ENCODE measurements at regions not wholly inside any gene's neighbourhood (a gene's known extent, or its start where the extent isn't known, plus 50 kb on each side); places are given as distances from the start of the nearest gene placed in this dataset.

DNA sequence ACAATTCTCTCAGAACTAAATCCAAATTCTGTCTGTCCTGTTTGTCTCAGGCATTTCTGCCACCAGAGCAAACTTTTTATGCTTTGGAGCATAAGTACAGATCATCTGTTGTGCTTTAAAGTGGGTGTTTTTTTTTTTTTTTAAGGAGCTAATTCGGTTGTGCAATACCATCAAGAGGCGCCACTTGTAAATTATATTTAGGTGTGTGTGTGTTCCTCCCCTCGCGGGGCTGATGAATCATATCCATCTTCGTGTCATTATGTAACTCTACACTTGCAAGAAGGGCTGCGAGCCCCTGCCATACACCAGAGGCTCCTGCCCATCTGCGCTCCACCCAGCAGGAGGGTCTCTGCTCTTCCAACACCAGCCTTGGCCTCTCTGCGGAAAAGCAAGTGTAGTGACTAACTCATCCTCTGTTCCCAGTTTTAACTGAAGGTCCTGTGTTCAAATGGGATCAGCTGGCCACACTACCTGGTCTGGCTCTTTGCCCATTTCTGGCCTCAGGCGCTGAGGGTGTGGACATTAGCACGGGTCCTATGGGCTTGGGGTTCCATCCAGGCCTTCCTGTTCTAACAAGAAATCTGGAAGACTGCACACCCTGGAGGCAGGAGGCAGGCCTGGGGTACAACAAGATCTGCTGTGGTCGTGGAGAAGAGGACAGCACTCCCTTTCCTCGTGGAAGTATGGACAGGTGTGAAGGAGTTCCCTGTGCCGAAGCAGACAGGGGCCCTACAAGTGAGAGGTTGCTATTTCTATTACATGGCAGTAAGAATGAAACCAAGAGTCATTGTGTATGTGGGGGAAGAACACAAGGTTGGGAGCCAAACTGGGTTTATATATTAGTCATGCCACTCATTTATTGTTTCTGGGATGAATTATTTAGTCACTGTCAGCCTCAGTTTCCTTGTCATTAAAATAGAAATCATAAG is 96.1 kb upstream of the MBNL2 start:
- TF ChIP-seq, protein P1, sequence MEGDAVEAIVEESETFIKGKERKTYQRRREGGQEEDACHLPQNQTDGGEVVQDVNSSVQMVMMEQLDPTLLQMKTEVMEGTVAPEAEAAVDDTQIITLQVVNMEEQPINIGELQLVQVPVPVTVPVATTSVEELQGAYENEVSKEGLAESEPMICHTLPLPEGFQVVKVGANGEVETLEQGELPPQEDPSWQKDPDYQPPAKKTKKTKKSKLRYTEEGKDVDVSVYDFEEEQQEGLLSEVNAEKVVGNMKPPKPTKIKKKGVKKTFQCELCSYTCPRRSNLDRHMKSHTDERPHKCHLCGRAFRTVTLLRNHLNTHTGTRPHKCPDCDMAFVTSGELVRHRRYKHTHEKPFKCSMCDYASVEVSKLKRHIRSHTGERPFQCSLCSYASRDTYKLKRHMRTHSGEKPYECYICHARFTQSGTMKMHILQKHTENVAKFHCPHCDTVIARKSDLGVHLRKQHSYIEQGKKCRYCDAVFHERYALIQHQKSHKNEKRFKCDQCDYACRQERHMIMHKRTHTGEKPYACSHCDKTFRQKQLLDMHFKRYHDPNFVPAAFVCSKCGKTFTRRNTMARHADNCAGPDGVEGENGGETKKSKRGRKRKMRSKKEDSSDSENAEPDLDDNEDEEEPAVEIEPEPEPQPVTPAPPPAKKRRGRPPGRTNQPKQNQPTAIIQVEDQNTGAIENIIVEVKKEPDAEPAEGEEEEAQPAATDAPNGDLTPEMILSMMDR (IDR thresholded peaks at IDR 0.05): no peak
- H3K27ac ChIP-seq: peak overlapping the region; percentile 63 to 79
- H3K36me3 ChIP-seq: no peaks in the 10 kb centered on the region
- H3K4me3 ChIP-seq: no peak overlapping the region
- intact Hi-C loops (cut with DNase I): no loop called here
- DNase-seq: peak in 1 of 4 donors; percentile 57
- ATAC-seq: peak; percentile 75
- H3K9me3 ChIP-seq: no peaks in the 10 kb centered on the region
- H3K27me3 ChIP-seq: no peaks in the 10 kb centered on the region
- H3K4me1 ChIP-seq: peaks cover 37 to 38% of the 10 kb centered on the region in 2 donors

DNA sequence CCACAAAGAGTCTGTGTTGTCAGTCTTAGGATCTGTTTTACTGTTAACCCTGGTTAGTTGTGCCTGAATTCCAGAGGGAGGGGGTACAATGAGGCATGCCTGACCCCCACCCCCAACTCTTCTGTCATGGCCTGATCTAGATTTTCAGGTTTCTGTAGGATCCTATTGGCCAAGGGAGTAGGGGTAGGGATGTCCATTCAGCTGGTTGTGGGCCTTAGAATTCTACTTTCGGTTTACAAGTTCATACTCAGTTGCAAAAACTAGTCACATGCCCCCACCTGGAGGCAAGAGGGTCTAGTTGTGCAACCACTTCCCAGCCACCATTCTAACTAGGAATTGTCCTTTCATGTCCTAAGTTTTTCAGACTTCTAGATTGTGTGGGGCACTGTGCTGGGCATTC is 94.3 kb upstream of the MBNL2 start:
- ATAC-seq: no peak
- H3K4me3 ChIP-seq: no peak overlapping the region
- intact Hi-C loops (cut with DNase I): no loop called here
- H3K4me1 ChIP-seq: peaks cover 22 to 28% of the 10 kb centered on the region in 2 donors
- H3K27ac ChIP-seq: no peak overlapping the region
- TF ChIP-seq, protein P1 (IDR thresholded peaks at IDR 0.05): no peak
- no peak for DNase-seq
- H3K27me3 ChIP-seq: no peaks in the 10 kb centered on the region
- no peaks in the 10 kb centered on the region for H3K9me3 ChIP-seq
- no peaks in the 10 kb centered on the region for H3K36me3 ChIP-seq

DNA sequence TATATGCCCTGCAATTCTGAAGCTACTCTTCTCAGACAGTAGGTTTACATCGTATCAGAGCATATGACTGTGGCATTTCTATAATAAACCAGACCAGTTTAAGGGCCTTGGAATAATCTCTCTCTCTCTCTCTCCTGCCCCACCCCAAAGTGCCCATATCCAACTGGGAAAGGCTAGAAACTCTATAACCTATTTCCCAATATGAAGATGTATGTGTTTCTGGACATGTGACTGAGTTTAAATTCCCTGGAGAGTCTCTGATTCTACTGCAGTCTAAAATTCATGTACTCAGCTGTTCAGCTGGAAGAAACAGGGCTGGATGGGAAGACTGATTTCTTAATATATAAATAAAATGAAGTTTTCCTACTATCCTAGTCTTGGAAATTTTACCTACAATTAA is 91.9 kb upstream of the MBNL2 start:
- Histone ChIP-seq H3K4me1 (peaks cover 13 to 18% of the 10 kb centered on the region in 2 donors), H3K4me3 (no peak overlapping the region), H3K9me3 (no peaks in the 10 kb centered on the region), H3K27me3 (no peaks in the 10 kb centered on the region), H3K36me3 (no peaks in the 10 kb centered on the region), H3K27ac (no peak overlapping the region)
- intact Hi-C loops (cut with DNase I): no loop called here
- ATAC-seq (no peak), DNase-seq (no peak)
- TF ChIP-seq, protein P1 (IDR thresholded peaks at IDR 0.05): no peak

DNA sequence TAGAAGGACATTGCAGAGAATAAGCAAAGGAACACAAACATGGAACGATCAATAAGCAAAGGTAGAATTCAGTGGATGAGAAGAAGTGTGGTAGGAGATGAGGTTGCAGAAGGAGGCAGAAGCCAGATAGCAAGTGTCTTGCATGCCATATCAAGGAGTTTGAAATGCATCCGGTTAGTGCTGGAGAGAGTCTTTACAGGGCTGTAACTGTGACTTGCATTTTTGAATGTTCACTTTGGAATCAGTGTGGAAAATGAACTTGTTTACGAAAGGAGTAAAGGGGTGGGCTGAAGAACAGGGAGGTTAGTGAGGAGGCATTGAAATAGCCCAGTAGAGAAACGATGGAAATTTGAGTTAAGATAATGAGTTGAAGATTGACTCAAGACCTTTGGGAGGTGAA is 90.7 kb upstream of the MBNL2 start:
- ATAC-seq: no peak
- no peak for DNase-seq

DNA sequence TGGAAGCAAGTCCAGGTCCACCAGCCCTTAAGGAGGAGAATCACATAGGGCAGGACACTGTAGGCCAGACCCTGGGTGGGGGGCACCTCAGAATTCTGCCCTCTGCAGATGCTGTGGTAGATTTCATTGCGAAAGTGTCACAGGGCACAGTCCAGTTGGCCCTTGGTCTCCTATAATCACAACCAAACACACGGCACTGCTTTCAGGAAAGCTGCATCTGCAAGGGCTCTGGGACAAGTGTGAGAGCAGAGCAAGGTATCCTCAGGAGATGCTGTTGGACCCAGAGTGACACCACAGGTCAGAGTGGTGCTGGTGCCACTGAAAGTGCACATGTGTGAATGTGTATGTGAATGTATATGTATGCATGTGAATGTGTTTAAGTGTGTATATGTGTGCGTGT is 88.6 kb upstream of the MBNL2 start:
- TF ChIP-seq, protein P1 (IDR thresholded peaks at IDR 0.05): no peak
- Histone ChIP-seq H3K36me3 (no peaks in the 10 kb centered on the region), H3K4me3 (no peak overlapping the region), H3K27ac (no peak overlapping the region), H3K9me3 (no peaks in the 10 kb centered on the region), H3K27me3 (no peaks in the 10 kb centered on the region), H3K4me1 (peaks cover 0 to 4% of the 10 kb centered on the region in 2 donors)
- no peak for ATAC-seq
- intact Hi-C loops (cut with DNase I): no loop called here
- DNase-seq: no peak

More for the DNA sequence above, 90.7 kb upstream of the MBNL2 start:
- Histone ChIP-seq H3K27me3 (no peaks in the 10 kb centered on the region), H3K9me3 (no peaks in the 10 kb centered on the region), H3K4me3 (no peak overlapping the region), H3K36me3 (no peaks in the 10 kb centered on the region), H3K27ac (no peak overlapping the region), H3K4me1 (peaks cover 2 to 6% of the 10 kb centered on the region in 2 donors)
- intact Hi-C loops (cut with DNase I): no loop called here
- TF ChIP-seq, protein P1 (IDR thresholded peaks at IDR 0.05): no peak

Measured in left lung (tissue), 4 donors.